AG09319 (cell line): ENCODE measurements at regions not wholly inside any gene's neighbourhood (a gene's known extent, or its start where the extent isn't known, plus 50 kb on each side); places are given as distances from the start of the nearest gene placed in this dataset.

Experiments
- DNase-seq: peaks from one replicate; pipeline ENCODE4 v3.0.0-alpha.2; 2010; ENCODE audit warnings: low read depth; ENCODE audit errors: extremely low read depth
- TF ChIP-seq, protein P1 (sequence below): IDR thresholded peaks from 2 replicates; pipeline ENCODE4 v1.5.1; 2011; ENCODE audit warnings: low read depth, mild to moderate bottlenecking, inconsistent platforms, low read length, moderate library complexity

- peak; percentile 41 for DNase-seq
- TF ChIP-seq, protein P1, sequence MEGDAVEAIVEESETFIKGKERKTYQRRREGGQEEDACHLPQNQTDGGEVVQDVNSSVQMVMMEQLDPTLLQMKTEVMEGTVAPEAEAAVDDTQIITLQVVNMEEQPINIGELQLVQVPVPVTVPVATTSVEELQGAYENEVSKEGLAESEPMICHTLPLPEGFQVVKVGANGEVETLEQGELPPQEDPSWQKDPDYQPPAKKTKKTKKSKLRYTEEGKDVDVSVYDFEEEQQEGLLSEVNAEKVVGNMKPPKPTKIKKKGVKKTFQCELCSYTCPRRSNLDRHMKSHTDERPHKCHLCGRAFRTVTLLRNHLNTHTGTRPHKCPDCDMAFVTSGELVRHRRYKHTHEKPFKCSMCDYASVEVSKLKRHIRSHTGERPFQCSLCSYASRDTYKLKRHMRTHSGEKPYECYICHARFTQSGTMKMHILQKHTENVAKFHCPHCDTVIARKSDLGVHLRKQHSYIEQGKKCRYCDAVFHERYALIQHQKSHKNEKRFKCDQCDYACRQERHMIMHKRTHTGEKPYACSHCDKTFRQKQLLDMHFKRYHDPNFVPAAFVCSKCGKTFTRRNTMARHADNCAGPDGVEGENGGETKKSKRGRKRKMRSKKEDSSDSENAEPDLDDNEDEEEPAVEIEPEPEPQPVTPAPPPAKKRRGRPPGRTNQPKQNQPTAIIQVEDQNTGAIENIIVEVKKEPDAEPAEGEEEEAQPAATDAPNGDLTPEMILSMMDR: no peak
These were observed 118.8 kb upstream of the ARID1B start for GRCh38 chr6:156658186-156658965.

- no peak for DNase-seq
- TF ChIP-seq, protein P1: no peak
These were observed 119.9 kb upstream of the ARID1B start for GRCh38 chr6:156657296-156657695.

DNA sequence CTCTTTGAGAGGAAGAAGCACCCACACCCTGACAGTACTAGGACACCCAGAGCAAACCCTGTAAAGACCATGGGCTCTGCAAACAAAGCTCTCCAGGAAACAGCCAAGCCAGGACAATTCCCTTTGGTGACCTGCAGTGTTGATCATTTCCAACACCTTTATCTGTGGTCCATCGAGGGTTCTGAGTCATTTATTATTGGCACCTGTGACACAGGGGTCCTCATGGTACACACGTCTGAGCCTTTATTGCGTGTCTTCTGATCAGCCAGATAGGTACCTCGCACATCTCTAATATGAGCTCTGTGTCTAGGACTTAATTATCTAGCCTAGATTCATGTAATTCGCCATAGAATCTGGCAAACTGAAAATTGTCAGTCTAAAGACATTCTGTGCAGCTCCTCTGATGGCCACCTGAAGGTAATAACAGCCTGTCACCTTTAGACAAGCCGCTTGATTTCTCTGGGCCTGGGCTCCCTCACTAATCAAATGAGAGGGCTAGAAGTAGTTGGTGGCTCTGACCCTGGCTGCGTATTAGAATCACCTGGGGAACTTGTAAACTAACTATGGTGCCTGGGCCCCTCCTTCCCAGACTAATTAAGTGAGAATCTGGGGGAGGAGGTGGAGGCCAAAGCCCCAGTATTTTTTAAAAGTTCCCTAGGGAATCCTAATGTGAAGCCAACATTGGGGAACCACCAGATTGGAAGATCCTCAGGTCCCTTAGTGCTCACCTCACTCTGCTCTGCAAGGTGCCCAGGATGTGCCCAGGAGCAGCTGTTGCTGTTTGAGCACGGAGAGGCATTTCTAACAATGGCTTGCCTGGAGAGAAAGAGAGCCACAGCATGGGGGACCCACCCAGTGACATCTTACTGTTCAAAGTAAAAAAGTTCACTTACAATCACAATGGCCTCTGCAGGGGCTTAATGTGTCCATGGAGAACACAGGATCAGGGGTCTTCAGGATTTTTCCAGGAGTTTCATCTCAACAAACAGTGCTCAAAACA, 122.0 kb upstream of the ARID1B start:
- TF ChIP-seq, protein P1: no peak
- DNase-seq: no peak

DNA sequence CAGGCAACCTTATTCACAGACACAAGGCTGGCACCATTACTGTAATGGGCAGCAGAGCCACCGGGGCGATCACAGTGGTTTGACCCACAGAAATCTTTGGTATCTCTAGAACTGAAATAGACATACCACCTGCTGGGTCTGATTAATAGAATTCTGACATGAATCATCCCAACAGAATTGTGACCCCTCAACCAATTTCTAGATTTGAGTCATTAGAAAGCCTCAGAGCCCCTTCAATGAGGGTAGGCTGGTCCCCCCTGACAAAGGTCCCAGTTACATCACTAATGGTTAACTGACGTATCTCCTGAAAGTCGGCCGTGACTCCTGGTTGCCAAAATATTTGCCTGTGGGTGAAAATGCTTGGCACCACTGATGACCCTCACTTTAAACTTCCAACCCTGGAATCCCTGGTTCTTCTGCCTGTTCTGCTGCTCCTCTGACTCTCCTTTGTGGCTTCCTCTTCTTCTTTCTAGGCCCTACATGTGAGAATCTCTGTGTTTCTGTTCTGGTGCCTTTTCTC, 124.9 kb upstream of the ARID1B start:
- TF ChIP-seq, protein P1: no peak
- DNase-seq: no peak

DNA sequence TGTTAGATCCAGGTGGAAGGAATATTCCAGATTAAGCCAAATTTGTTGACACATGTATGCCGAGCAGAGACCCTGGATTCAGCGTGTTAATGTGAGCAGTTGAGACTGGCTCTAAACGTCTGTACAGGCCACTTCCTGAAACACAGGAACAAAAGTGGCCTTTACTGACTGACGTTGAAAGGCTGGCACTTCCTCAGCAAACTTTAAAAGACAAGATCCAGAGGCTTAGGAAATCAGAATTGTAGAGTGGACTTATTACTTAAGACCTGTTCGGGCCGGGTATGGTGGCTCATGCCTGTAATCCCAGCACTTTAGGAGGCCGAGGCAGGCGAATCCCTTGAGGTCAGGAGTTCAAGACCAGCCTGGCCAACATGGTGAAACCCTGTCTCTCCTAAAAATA, 125.7 kb upstream of the ARID1B start:
- no peak for DNase-seq
- TF ChIP-seq, protein P1: no peak

GRCh38 chr6:156650896-156651390, 126.2 kb upstream of the ARID1B start:
- TF ChIP-seq, protein P1: no peak

More at GRCh38 chr6:156650896-156651390, 126.2 kb upstream of the ARID1B start:
- no peak for DNase-seq
